NOMO-1 treated with dmso at 0.1 percent for 144 hours (cell line): ENCODE measurements at regions not wholly inside any gene's neighbourhood (a gene's known extent, or its start where the extent isn't known, plus 50 kb on each side); places are given as distances from the start of the nearest gene placed in this dataset.

Source experiments
- DNase-seq: peaks from one replicate; lab custom pipeline; 2025; ENCODE audit not compliant: unreplicated experiment; lab: John Stamatoyannopoulos, UW

- DNase-seq: no peak
These were observed 52.9 kb upstream of the IGFBP3 start for GRCh38 chr7:45973725-45974532.

DNA sequence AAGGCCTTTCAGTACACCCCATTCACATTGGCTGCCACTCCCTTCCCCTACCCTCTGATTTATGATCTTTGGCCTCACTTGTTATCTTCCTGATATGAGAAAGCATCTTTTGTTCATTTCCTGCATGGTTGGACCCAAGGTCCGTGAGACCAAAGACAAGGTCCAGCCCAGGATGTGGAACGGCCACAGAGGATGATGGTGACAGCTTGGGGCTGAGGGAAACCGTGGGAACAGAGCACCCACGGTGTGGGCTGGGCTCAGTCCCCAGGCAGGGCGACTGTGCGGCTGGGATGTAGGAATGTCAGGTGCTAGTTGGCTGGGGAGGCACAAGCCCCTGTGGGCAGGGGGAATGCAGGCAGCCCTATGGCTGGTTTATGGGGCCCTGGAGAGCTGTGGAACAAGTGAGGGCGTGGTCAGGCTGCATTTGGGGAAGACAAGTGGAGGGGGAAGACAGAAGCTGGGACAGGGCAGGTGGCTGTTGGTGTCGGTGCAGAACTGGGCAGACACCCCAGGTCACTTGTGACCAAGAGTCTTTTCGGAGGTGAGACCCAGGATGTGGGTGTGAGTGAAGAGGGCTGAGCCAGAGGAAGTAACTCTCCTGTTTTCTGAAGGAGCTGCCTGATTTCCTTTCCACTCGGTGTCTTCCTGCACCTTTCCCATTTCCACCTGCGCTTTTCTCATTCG lies 51.7 kb upstream of the IGFBP3 start:
- no peak for DNase-seq

GRCh38 chr7:45971661-45972175 lies 50.6 kb upstream of the IGFBP3 start:
- DNase-seq: no peak

DNA sequence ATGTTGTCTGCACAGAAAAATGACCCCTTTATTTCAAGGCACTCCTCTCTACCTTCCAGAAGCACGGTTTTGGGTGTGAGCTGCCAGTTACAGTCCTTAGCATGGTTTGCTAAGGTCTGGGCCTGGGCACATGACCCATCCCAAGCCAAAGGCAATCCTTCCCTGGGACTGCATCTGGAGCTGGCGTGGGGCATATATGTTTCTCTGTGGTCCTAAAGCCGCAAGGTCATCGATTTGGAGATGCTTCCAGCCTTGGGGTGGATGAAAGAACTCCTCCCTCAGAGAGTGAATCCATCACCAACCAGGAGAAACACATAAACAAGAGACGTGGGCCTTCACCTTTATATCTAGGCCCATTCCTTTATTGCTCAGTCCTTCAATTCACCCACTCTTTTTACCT lies 50.1 kb upstream of the IGFBP3 start:
- DNase-seq: no peak
